Iris pigment epithelial cell (primary cell): ENCODE measurements at regions not wholly inside any gene's neighbourhood (a gene's known extent, or its start where the extent isn't known, plus 50 kb on each side); places are given as distances from the start of the nearest gene placed in this dataset.
"Not testable (repeated sequence)": the region's sequence is repeated elsewhere in the genome, so short reads cannot be mapped to it uniquely, and the experiment has no call there.

Experiments used
- DNase-seq: peaks from one replicate; pipeline ENCODE4 v3.0.0-alpha.2; 2011; ENCODE audit warnings: low read depth

GRCh38 chr7:41428381-41428780, 274.5 kb downstream of the INHBA start:
- peak; percentile 44 for DNase-seq

- peak; percentile 90 for DNase-seq
Observed at GRCh38 chr7:41425926-41426325, 277.0 kb downstream of the INHBA start.

GRCh38 chr7:41421056-41421455, 281.8 kb downstream of the INHBA start:
- DNase-seq: no peak

DNA sequence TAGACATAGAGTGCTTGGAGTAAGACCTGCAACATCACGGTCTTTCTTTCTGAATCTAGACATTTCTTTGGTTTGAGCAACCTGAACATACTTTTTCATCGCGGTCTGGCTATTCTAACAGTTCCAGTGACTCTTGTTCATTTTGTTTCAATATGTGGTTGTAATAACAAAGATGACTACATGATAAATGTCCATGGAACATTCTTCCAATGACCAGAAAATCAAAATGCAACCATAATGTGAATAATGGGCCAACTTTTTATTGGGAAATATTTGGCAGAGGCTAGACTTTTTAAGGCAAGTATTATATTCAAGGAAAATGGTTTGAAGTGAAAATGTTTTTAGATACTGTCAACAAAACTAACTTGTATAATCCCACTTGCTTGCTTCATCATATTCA, 282.5 kb downstream of the INHBA start:
- DNase-seq: no peak

- no peak for DNase-seq
Observed at GRCh38 chr7:41418337-41418736, 284.6 kb downstream of the INHBA start.

DNA sequence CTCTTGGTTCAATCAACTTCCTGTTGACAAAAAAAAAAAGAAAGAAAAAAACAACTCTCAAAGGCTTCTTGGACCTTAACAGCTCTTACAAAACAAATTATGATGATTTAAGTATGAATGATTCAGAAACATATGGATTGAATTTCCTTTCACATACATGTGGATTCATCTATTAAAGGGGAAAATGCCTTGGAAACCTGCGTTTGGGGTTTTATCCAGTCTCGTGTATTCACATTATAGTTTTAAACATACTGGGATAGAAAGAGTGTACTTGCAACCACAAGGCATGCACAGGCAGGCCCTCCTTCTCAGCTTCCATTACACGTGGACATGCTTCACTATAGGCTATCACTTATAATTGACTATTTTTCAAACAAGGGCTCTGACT, 286.7 kb downstream of the INHBA start:
- DNase-seq: no peak

DNA sequence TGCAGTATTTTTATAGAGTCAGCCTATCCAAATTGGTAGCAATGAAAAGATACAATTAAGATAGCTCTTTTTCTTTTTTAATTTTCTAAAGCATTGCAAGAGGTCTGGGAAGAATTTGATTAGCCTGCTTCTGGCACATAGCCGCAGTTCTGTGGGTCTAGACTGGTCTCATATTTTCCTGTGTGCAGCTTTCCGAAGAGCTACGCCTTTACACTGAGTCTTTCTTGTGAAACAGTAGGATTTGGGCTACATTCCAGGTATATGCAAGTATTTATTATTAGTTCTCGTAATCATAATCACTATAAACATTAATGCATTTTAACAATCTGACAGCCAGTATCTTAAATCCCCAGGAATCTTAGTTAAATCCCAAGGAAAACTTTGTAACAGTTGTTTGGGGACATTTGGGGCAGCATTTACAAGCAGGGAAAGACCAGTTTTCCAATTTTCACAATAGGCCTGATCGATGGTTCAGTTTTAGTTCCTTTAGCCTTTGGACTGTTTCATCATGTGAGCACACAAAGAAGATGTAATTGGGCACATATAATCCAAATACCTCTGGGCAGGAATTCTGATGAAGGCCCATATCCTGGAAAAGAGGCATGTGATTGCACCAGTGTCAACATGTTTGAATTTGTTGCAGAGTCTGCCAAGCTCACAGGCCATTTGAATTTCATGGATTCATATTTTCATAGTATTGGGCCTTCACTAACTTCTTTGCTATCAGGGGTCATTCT, 287.3 kb downstream of the INHBA start:
- peak; percentile 54 for DNase-seq

GRCh38 chr7:41415051-41415450, 287.8 kb downstream of the INHBA start:
- DNase-seq: no peak

- no peak for DNase-seq
Observed at GRCh38 chr7:41404375-41405074, 298.4 kb downstream of the INHBA start.

DNA sequence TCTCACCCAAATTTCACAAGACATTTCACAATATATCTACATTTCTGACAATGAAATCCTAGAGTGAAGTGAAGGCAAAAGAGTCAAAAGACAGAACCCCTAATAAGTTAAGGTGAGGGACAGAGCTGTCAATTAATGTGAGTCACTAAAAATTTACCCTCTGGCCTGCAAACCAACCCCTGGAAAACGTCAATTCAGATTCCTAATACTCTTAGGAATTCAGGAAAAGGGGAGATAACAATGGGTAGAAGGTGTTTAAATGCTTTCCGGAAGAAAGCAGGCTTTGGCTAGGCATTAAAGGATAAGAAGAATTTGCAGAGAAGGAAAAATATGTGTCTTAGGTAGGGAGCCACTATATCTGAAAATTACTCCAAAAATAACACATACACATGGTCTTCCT, 299.6 kb downstream of the INHBA start:
- no peak for DNase-seq

GRCh38 chr7:41401833-41402232, 301.1 kb downstream of the INHBA start:
- DNase-seq: no peak

DNA sequence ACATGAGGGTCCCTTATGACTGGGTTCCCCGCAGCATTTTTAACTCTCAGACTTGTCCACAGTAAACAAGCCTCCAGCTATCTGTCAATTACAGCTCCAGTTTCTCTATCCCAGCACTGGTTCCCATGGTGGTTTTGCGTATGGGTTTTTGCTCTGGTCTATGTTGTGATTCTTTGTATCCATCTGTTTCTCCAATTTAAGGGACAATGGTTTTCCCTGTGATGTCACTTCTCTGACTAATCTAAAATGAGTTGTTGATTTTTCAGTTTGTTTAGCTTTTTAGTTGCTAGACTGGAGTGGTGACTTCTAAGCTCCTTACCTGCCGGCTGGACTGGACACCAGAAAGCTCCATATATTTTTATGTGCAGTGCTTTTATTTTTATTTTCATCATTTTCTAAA, 303.7 kb downstream of the INHBA start:
- DNase-seq: no peak

GRCh38 chr7:41391818-41392217, 311.1 kb downstream of the INHBA start:
- DNase-seq: no peak

DNA sequence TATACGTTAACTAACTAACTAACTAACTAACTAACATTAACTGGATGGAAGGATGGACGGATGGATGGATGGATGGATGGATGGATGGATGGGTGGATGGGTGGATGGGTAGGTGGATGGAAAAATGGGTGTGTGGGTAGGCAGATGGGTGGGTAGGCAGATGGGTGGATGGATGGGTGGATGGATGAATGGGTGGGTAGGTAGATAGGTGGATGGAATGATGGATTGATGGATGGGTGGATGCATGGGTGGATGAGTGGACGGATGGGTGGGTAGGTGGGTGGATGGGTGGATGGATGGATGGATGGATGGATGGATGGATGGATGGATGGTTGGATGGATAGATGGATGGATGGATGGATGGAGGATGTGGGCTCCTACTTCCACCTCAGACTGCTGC, 314.0 kb downstream of the INHBA start:
- not testable (repeated sequence) for DNase-seq

GRCh38 chr7:41385996-41386395, 316.9 kb downstream of the INHBA start:
- no peak for DNase-seq

- no peak for DNase-seq
Observed at GRCh38 chr7:41384418-41384817, 318.5 kb downstream of the INHBA start.

GRCh38 chr7:41383596-41383995, 319.3 kb downstream of the INHBA start:
- DNase-seq: peak; percentile 28

DNA sequence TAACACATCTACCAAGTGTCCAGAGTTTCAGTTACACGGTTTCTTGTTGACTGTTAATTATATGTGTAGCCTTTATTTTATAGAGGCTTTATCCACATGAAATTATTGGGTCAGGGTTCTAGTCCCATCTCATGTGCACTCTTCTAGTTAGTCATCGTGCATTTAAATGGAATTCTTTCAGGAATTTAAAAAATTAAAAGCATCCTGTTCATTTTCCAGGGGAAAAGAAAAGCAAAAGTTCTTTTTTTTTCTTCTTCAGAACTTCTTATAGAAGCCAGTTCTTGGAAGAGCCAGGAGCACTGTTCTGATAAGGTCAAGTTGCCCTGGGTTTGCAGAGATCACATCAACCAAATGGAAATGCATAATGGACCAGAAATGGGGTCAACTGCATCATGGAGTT, 324.7 kb downstream of the INHBA start:
- no peak for DNase-seq

- no peak for DNase-seq
Observed at GRCh38 chr7:41375582-41375981, 327.3 kb downstream of the INHBA start.

- no peak for DNase-seq
Observed at GRCh38 chr7:41374150-41374848, 328.6 kb downstream of the INHBA start.

GRCh38 chr7:41367967-41368882, 334.7 kb downstream of the INHBA start:
- no peak for DNase-seq

DNA sequence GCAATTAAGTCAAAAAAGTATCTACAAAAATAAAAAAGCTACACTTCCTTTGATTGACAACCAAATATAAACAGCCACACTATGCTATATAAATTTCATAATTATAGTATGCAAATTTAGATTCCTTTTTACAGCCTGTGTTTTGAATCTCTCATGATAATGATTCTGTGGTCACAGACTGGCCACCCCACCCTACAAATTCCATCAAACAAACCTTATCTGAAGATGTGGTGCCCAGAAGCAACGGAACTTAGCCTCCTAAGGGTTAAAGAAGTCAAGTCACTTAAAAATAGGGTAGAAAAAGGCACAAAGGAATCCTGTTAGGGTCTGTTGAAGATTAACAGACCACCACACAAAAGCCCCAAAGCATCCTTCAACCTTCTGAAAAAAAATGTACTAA, 351.8 kb downstream of the INHBA start:
- DNase-seq: no peak
